NOMO-1 (cell line): ENCODE measurements at regions not wholly inside any gene's neighbourhood (a gene's known extent, or its start where the extent isn't known, plus 50 kb on each side); places are given as distances from the start of the nearest gene placed in this dataset.

Source experiments
- DNase-seq, 2 experiments: peaks; one replicate each; lab custom pipeline; 2025; ENCODE audit not compliant: unreplicated experiment in 2 of 2; lab: John Stamatoyannopoulos, UW

DNA sequence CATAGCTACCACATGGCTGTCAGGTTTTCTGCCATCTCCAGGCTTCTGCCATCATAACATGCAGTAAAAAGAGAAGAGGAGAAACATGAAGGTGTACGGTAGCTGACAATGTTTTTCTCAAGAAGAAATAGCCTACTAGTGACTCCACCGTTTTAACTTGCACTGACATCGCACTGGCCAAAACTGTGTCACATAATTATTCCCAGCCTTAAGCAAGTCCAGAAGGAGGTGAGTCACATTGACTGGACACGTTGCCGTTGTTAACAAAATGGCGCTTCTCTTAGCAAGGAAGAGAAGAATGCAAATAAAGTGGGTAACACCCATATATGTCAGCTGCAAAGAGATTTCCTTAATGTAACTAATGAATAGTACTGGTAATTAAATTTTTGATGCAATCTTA lies 810.4 kb upstream of the SLC10A2 start:
- no peak for DNase-seq

DNA sequence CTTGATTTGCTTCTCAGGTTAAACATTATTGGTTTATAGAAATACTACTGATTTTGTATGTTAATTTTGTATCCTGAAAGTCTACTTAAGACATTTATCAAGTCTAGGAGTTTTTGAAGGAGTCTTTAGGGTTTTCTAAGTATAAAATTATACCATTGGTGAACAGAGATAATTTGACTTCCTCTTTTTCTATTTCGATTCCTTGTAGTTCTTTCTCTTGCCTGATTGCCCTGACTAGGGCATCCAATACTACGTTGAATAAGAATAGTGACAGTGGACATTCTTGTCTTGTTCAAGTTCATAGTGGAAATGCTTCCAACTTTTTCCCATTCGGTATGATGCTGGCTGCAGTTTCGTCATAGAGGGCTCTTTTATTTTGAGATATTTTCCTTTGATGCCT lies 807.5 kb upstream of the SLC10A2 start:
- no peak for DNase-seq

DNA sequence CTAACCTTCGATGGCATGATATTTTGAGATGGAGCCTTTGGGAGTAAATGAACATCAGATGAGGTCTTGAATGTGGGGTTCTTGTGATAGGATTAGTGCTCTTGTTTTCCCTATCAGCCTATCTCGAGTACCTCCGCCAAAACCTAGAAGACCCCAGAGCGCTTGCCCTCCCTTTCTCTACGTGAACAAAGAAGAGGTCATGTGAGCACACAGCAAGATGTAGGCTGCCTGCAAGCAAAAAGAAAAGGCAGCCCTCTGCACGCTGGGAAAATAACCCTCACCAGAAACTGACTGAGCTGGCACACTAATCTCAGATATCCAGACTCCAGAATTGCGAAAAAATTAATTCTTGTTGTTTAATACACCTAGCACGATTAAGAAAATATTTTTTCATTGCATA lies 799.8 kb upstream of the SLC10A2 start:
- DNase-seq, result no peak

DNA sequence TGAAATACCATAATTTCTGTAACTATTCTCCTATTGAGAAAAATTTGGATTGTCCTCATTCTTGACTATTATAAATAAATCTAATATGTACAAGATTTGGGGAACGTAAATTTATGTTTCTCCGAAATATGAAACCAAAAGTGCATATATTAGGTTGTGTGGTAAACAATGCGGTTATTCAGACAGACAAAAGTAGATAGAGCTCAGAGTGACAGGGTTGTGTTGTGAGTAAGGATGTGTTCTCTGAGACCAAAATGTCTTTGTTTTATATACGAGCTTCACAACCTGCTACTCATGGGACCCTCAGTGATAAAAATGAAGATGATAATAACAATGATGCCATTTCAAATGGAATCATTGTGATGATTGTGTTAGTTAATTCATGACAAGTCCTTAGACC lies 796.3 kb upstream of the SLC10A2 start:
- no peak for DNase-seq

DNA sequence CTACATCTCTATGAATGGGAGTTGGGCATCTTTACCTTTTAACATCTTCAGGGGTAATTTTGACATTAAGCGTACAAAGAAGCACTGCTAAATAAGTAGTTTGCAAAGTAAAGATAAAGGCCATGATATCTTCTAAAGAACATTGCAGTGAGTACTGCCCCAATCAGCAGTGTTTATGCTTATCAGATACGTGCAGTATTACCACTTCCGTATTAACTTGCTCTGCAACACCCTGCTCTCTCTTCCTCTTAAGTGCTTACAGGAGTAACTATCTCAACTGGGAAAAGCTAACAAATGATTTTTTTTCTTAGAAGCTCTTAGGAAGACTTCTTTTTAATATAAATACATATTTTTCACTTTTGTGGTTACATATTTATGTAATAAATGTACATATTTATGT lies 793.7 kb upstream of the SLC10A2 start:
- no peak for DNase-seq

DNA sequence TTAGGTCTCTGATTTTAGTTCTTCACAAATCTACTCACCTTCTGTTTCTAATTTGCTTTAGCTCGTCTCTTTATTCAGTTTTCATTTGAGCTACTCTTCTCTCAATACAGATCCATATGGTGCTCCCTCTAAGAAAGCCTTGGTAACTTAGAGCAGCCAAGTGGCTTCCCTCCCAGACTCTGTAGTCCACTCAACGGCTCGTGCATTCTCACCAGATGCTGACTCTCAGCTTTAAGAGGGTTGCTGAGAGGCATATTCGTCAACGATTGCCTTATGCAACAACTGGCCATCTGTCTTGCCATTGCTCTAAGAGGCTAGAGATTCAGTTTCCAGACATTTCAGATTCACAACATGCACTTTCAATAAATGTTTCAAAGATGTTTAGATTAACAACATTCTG lies 785.8 kb upstream of the SLC10A2 start:
- no peak for DNase-seq

DNA sequence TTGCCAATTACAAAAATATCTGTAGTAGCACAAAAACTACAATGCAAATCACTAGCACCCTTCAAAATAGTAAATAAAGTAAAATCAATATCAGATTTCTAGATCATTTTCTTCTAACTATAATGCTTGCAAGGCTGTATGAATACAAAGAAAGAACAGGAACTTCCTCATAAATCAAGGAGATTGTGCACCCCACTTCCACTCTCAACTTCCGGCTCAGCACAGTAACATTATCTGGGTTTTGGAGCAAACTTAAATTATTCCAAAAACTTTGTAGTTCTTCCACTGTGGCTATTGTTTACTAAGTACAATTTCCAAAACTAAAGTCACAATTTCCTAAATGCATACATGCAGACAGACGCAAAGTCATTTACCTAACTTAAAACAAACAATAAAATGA lies 778.3 kb upstream of the SLC10A2 start:
- DNase-seq, result no peak

DNA sequence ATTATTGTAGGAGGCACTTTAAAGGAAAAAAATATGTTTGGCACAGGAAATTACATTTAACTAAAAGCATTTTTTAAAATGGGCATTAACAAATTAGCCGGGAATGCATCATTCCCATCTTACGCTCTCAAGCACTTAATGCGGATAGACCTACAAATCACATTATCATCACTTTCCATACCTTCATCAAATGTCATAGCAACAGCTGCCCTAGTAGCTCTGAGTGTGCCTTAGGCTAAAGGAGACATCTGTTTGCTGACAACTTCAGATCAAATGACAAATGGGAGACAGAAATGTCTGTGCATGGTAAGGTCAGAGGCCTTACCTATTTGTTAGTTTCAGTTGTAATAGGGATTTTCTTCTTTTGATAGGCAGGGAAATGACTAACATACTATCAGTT lies 773.2 kb upstream of the SLC10A2 start:
- no peak for DNase-seq

DNA sequence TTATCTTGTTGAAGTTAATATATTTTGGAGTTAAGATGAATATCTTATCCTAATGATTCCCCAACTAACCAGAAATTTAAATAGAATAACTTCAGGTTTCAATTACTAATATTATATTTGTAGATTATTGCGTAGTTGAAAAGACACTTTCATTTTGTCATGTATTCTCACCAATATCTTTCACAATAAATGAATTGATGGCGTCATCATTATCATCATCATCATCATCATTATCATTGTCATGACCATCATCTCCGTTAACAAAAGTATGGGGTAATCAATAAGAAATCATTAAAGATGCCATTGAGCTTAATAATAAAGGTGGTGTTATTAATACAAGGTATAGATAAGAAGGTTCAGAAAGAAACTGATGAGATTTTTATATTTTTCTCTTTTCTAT lies 768.8 kb upstream of the SLC10A2 start:
- DNase-seq, result no peak

DNA sequence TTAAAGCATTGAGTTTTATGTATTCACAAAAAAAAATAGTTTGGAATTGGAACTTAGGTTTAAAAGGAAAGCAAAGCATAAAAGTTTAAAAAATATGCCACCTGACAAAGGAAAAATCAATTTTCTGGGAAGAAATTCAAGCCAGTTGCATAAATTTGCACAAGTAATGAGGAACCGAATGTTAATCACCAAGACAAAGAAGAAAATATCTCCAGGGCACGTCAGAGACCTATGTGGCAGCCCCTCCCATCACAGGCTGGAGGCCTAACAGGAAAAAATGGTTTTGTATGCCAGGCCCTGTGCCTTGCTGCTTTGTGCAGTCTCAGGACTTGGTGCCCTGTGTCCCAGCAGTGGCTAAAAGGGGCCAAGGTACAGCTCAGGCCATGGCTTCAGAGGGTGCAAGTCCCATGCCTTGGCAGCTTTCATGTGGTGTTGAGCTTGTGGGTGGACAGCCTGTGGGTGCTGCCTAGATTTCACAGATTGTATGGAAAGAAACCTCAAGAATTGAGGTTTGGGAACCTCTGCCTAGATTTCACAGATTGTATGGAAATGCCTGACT lies 767.2 kb upstream of the SLC10A2 start:
- DNase-seq, result no peak

DNA sequence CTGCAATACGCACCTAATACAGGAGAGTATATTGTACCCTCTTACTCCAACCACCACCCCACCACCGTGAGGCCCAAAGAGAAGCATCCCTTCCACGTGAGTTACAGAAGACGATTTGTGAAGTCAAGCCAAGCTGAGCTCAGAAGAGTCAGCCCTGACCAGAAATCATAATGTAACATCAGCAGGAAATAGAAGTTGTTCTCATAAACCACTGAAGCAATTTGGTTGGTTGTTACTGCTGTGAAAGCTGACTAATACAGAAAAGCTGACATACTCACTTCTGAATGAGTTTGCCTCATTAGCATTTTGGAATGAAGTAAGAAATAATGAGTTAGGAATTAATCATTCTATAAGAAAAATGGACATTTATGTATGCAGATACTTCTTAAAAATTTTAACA lies 749.4 kb upstream of the SLC10A2 start:
- no peak for DNase-seq

DNA sequence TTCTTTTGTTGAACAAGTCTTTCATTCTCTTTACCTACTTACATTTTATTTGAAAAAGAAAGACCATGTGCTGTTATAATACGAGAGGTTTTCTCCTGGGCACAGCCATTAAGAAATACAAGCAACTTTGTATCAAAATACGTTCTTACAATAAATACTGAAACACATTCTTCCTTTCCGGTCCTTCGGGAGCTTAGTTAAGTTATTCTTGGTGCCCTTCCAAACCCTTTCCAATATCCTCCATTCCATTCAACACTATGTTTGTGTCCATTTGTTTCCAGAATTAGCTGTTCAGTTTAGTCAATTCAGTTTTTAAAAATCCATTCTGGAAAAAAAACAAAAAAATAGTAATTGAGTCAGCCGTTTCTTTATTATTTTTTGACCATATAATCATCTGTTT lies 746.8 kb upstream of the SLC10A2 start:
- DNase-seq, result no peak

DNA sequence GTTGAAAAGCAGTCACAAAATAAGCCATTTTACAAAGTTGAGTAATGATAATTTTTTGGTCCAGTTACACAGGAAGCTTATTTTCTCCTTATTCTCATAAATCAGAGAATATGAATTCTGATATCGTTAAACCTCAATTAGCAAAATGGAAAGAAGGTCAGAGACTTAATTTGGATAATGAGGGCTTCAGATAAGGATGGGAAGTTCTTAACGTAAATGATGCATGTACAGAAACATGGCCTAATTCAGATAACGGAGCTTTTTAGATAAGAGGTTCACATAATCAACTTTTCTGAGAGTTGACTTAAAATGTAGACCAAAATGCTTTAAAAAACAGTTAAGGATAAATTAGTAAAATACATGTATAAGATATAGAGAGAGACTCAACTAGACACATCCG lies 746.3 kb upstream of the SLC10A2 start:
- DNase-seq, result no peak

DNA sequence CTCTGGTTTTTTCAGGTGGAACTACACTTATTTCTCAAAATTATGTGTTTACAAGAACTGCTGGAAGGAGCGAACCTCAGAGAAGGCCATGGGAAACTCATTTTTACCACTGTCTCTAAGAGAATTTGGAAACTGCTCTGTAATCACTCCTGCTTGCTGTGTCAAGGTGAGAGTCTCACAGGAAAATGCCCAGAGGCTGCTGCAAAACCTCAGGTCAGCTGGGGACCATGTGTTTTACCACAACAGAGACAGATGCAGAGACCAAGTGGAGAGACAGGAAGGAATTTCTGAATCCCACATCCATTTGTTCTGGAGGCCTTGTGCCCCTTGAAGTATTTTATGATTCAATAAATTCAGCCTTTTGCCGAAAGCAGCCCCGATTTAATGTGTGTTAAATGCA lies 743.8 kb upstream of the SLC10A2 start:
- DNase-seq, result no peak

DNA sequence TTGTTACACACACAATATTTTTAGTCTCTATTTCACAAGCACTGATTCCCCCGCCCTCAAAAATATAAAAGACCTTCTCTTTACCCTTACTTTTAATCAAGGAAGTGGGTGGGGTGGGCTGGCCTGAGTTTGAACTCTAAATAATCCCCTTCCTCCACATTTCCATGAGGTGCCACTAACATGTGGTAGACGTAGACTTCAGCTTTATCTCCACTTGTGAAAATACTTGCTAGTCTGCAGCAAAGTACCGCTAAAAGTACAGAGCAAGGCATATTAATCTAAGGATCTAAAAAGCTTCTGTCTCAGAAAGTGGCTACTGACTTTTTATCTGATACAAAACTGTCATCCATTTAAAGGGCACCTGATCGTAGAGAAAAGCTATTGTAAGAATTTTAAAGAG lies 739.6 kb upstream of the SLC10A2 start:
- no peak for DNase-seq

DNA sequence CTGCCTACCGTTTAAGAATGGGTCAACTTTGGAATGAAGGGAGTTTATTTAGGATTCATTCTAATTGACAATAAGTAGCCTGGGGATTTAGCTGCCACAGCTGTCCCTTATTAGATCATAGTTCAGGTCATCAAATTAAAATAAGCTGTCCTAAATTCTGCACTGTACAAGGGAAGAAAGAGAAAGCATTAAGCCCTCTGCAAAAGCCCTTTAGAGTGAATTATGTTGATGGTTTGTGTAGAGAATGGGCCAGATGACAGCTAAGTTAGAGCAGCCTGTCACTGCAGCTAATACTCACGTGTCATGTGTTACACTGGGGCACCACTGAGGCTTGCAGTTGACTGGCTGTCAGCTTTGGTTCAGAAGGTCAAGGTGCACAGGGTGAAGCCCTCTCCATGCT lies 737.1 kb upstream of the SLC10A2 start:
- no peak for DNase-seq

DNA sequence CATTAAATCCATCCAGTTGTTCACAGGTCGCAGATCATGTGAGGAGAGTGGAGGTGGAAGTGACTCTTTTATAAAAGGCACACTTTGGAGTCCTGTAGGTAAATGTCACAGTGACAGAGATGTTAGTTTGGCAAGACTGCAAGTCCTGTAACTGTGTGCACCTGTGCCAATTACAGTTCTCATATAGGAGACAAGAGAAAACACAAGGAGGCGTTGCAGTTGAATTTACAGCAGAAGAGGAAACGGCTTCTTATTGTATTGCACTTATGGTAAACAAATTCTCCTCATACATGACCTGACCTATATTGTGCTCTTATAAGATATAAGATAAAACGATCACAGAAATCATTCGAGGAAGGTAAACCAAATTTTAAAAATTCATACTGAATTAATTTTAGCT lies 732.8 kb upstream of the SLC10A2 start:
- no peak for DNase-seq

DNA sequence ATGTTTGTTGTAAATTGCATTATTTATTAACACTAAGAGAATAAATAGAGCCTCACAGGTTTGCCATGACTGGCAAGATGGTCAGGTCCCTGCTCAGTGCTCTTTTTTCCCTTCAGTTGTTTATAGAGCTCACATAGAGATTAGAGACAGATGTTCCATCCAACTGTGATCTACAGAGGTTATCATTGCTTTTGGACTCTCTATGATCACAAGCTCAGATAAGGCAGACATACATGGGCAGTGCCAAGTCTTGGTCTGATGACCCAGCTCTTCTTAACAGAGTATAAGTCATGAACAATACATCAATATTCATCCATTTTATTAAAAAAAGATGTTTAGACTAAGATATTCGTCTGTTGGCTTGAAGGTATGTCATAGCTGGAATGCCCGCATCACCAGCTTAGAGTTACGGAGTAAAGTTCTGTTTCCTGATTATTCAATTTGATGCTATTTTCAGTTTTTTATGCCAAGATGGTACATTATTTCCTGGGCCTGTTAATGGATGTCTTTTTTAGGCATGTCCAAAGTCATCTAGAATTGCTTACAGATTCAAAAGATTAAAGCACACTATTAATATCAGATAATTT lies 729.8 kb upstream of the SLC10A2 start:
- no peak for DNase-seq

DNA sequence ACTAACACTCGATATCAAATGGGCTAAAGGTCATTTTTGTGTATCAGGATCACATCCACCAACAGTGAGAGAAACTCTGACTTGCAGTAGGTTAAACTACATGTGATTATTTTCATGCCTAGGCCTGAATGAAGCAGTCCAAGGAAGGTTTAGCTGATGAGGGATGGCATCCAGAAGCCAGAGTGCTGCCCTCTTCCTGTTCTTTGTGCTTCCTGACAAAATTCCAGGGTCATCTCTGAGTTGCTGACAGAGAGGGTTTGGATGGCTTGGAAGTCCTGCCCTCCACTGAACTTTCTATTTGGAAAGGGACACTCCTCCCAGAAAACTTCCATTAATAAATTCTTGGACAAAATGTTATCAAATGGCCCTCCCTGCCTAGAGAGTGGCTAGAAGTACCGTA lies 728.3 kb upstream of the SLC10A2 start:
- no peak for DNase-seq

DNA sequence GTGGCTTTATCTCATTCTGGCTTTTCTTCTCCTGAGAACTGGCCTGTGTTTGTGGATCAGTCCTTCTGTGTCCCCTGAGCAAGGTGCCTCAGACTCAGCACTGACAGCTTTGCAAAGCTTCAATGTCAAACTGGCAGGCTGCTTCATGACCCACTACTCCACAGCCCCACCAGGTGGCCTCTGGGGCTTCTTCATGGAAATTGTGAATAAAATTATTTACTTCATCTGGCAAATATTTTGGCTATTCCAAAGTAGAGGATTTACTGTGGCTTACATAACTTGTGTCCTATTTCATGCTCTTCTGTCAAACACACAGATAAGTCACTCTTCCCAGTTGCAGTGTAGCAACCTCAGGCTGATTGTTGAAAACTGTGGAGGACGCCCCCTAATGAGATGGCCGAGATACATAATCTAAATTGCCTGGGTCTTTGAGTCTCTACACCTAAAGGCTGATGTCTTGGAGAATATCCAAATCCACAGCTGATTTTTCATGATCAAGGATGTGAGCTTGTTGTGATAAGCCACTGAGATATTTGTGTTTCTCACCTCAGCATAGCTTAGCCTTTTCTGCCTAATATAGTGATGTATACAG lies 721.9 kb upstream of the SLC10A2 start:
- no peak for DNase-seq

DNA sequence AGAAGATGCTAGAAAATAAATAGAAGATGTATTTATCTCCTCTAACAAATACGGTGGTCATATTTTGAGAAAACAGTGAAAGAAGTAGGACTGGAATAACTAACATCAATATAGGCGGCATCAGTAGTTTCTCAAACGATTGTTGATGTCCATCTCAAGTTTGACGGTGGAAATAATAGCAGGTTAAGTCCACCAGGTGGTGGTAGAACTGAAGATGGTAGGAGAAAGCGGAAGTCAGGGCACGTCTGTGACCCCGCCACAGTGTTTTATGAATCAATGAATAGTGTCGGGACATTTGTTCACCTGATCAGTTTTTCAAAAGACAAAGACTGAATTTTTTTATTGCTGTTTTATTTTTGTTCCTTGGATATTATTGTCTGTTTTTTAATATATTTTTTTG lies 706.4 kb upstream of the SLC10A2 start:
- DNase-seq, result no peak

DNA sequence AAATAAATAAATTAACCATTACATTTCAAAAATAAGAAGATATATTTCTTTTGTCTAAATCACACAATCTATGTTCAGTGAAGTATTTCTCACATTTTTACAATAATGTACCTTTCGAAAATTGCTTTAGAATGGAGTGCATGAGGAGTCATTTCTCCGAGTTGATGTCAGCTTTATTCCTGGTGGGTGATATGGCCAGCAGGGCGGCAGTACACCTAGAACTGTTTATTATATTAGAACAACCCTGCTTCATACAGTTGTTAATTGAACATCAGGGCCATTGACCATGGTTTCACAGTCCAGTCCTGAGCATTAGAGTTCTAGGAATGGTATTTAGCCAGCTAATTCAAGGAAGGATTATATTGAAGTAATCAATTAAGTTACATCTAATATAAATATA lies 696.3 kb upstream of the SLC10A2 start:
- no peak for DNase-seq

DNA sequence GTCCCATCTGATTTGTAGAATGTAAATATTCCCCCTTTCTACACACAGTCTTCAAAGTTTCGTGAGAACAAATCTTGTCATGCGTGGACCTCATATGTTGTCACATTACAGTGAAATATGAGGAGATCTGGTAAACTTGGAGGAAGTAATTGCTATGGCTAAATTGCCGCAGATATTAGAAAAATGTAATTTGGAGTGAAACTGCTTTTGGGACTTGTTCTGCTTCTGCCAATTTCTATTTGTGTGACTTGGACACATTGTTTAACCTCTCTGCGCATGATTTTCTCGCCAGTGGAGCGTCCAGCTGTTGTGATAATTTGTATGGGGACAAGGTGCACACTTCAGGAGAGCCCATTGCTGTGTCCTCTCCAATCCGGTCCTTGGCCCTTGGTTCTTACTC lies 693.1 kb upstream of the SLC10A2 start:
- DNase-seq, result no peak
